Activated CD4-positive, alpha-beta T cell treated with anti-CD3 and anti-CD28 coated beads for 36 hours (primary cell): ENCODE measurements at regions not wholly inside any gene's neighbourhood (a gene's known extent, or its start where the extent isn't known, plus 50 kb on each side); places are given as distances from the start of the nearest gene placed in this dataset.

Experiments used
- ATAC-seq: fragments of 200-7000 bp; cut with Tn5 transposase; one replicate; pipeline ENCODE4 v1.10.0; 2021; ENCODE audit warnings: mild to moderate bottlenecking, moderate library complexity
- CTCF ChIA-PET: fragments of 350-600 bp; sonication (Branson Sonifier 250); formaldehyde crosslinking; loops from one replicate; lab custom pipeline; 2021; ENCODE audit warnings: antibody characterized with exemption; lab: Charles Lee
- POLR2A ChIA-PET: fragments of 350-600 bp; sonication (Branson Sonifier 250); formaldehyde crosslinking; loops from one replicate; lab custom pipeline; 2021; ENCODE audit warnings: antibody characterized with exemption, inconsistent platforms; lab: Charles Lee
- DNase-seq: peaks from one replicate; pipeline ENCODE4 v3.0.0-alpha.2; 2020
- H3K27ac Mint-ChIP-seq: one replicate; pipeline ENCODE4 v1.8.0; 2021; ENCODE audit warnings: mixed read lengths
- H3K27me3 Mint-ChIP-seq: one replicate; pipeline ENCODE4 v1.8.0; 2021; ENCODE audit warnings: mixed read lengths
- H3K36me3 Mint-ChIP-seq: one replicate; pipeline ENCODE4 v1.8.0; 2021; ENCODE audit warnings: low read depth, mixed read lengths
- H3K4me1 Mint-ChIP-seq: one replicate; pipeline ENCODE4 v1.8.0; 2021; ENCODE audit warnings: mixed read lengths
- H3K4me3 Mint-ChIP-seq: one replicate; pipeline ENCODE4 v1.8.0; 2021; ENCODE audit warnings: mild to moderate bottlenecking, moderate library complexity, mixed read lengths
- H3K9me3 Mint-ChIP-seq: one replicate; pipeline ENCODE4 v1.8.0; 2021; ENCODE audit warnings: low read depth, mixed read lengths
- intact Hi-C, 2 experiments: fragments of 100-400 bp; cut with DNase I in 1 of 2; cut with micrococcal nuclease in 1 of 2; formaldehyde crosslinking; loops; one replicate each; pipeline versions ENCODE4 v1.14.2 to v1.15.1; 2022 to 2024; cut with DNase I, micrococcal nuclease

DNA sequence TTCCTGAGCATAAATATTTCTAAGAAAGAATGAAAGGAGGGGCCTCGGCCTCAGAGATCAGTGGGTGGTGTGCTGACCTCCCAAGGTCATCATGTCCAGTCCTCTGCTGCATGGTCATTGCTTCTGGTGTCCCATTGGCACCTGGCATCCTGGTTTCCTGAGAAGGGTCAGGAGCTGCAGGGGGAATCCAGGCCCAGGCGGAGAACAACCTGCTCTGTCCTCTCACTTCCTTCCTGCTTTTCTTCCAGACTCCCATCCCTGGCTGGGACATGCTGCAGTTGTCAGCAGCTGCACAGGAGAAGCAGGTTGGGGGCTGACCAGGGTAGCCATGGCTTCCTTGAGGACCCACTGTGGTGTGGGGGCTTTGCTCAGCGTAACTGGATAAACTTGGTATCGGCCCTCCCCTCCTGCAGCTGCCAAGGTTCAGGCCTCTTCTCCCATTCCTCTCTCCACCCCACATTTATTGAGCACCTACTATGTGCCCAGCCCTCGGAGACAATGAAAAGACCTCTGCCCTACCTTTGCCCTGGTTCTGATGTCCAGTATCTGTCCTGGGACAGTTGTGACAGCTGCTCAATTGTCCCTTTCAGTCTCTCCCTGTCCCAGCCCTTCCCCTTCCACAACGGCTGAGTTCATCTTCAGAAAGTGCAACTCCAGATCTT is 155.2 kb downstream of the CEBPB start:
- Mint-ChIP-seq H3K27ac (no peak overlapping the region), H3K27me3 (no peaks in the 10 kb centered on the region), H3K4me3 (no peak overlapping the region), H3K4me1 (peaks cover 55% of the 10 kb centered on the region), H3K9me3 (no peaks in the 10 kb centered on the region), H3K36me3 (no peaks in the 10 kb centered on the region)
- ChIA-PET POLR2A (no interaction called here), CTCF (interaction anchor here (1.1 kb wide), 1 partner anchor 10 kb away, joined by 3 read pairs; no protein-coding TSS in a partner anchor)
- DNase-seq (no peak), ATAC-seq (no peak)
- intact Hi-C loops, result no loop called here

- H3K27me3 Mint-ChIP-seq, result no peaks in the 10 kb centered on the region
- CTCF ChIA-PET, result interaction anchor here (0.6 to 1.4 kb wide), 4 partner anchors 62 to 382 kb away, joined by 3 read pairs; no protein-coding TSS in a partner anchor
- peak; percentile 28 for ATAC-seq
- no peak overlapping the region for H3K4me3 Mint-ChIP-seq
- POLR2A ChIA-PET, result no interaction called here
- peak; percentile 58 for DNase-seq
- H3K27ac Mint-ChIP-seq, result peak overlapping the region; percentile 59
- peaks cover 54% of the 10 kb centered on the region for H3K4me1 Mint-ChIP-seq
- no peaks in the 10 kb centered on the region for H3K9me3 Mint-ChIP-seq
- intact Hi-C loops, result no loop called here
- no peaks in the 10 kb centered on the region for H3K36me3 Mint-ChIP-seq
These were observed 156.0 kb downstream of the CEBPB start for GRCh38 chr20:50346374-50347283.

DNA sequence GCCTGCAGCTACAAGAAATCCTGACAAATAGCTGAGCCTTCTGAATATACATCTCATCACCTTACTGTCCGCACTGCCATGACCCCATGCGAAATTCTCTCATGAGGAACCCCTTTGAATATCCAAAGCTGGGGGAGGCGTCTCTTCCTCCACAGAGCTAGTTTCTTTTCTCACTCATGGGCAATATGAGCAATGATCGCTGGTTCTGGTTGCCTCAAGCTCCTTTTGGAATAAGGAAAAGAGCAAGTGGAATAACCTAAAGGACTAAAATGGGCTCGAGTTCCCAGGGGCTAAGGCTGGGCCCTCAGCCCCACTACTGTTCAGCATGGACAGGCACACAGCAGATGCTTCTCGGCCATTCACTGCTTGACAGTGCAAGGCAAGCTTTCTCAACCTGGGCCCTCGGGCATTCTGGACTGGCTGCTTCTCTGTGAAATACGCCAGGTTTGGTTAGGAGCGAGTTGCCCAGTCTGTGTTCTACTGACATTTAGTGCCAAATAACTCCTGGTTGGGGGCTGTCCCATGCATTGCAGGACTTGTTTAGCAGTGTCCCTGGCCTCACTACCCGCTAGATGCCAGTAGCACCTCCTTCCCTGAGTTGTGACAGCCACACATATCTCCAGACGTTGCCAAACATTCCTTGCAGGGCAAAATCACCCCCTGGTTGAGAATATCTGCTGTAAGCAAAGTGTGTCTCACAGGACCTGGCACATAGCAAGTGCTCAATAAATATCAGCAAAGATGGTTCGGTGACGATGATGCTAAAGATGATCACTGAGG is 156.8 kb downstream of the CEBPB start:
- ChIA-PET CTCF (interaction anchor here (0.6 to 1.4 kb wide), 3 partner anchors 62 to 195 kb away, joined by 3 read pairs; no protein-coding TSS in a partner anchor), POLR2A (no interaction called here)
- Mint-ChIP-seq H3K36me3 (no peaks in the 10 kb centered on the region), H3K27me3 (peaks cover under 1% of the 10 kb centered on the region), H3K9me3 (no peaks in the 10 kb centered on the region), H3K27ac (peak overlapping the region; percentile 59), H3K4me1 (peaks cover 54% of the 10 kb centered on the region), H3K4me3 (no peak overlapping the region)
- intact Hi-C loops, result no loop called here
- DNase-seq, result no peak
- ATAC-seq, result no peak

GRCh38 chr20:50348096-50348495 is 157.5 kb downstream of the CEBPB start:
- POLR2A ChIA-PET, result no interaction called here

GRCh38 chr20:50350510-50351249 is 159.5 kb upstream of the PTPN1 start:
- ATAC-seq (no peak), DNase-seq (no peak)
- intact Hi-C loops, result no loop called here
- Mint-ChIP-seq H3K4me3 (no peak overlapping the region), H3K4me1 (peaks cover 57% of the 10 kb centered on the region), H3K36me3 (no peaks in the 10 kb centered on the region), H3K27ac (peak overlapping the region; percentile 39), H3K9me3 (no peaks in the 10 kb centered on the region), H3K27me3 (peaks cover 3% of the 10 kb centered on the region)
- ChIA-PET POLR2A (interaction anchor here (0.6 kb wide), 1 partner anchor 213 kb away, joined by 5 read pairs; no protein-coding TSS in a partner anchor), CTCF (no interaction called here)

More at GRCh38 chr20:50348096-50348495, 157.5 kb downstream of the CEBPB start:
- Mint-ChIP-seq H3K36me3 (no peaks in the 10 kb centered on the region), H3K27ac (peak overlapping the region; percentile 51), H3K27me3 (peaks cover 3% of the 10 kb centered on the region), H3K9me3 (no peaks in the 10 kb centered on the region), H3K4me3 (no peak overlapping the region), H3K4me1 (peaks cover 52% of the 10 kb centered on the region)
- CTCF ChIA-PET, result no interaction called here
- DNase-seq, result no peak
- ATAC-seq, result no peak
- intact Hi-C loops, result no loop called here

- ChIA-PET CTCF (no interaction called here), POLR2A (no interaction called here)
- Mint-ChIP-seq H3K4me3 (no peak overlapping the region), H3K27ac (no peak overlapping the region), H3K27me3 (peaks cover 3% of the 10 kb centered on the region), H3K4me1 (peaks cover 51% of the 10 kb centered on the region), H3K36me3 (no peaks in the 10 kb centered on the region), H3K9me3 (no peaks in the 10 kb centered on the region)
- DNase-seq (no peak), ATAC-seq (no peak)
- intact Hi-C loops, result no loop called here
These were observed 158.6 kb upstream of the PTPN1 start for GRCh38 chr20:50351541-50351940.

DNA sequence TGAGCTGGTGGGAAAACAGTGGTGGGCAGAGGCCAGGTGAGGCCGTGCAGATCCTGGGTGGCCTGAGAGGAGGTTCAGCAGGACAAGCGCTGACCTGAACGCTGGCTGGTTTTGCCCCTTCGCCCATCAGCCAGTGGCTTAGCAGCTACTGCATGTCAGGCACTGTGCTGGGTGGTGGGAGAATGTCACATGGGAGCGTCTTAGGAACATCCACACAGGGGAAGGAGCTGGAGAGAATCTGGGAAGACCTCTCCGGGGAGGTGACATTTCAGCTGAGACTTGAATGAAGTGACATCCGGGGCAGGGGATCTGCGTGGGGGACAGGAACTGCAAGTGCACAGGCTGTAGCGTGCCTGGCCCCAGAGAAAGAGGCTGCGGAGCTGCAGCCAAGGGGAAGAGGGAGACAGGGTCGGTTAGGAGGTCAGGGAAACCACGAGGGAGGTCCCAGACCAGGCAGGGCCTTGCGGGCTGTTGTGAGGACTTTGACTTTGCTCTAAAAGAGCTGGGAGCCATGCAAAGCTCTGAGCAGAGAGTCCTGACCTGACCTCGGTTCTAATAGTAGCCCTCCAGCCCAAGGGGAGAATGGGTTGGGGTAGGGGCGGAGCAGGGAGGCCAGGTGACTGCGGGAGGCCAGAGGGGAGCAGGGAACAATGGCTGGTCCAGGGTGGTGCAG is 156.8 kb upstream of the PTPN1 start:
- peak overlapping the region; percentile 76 for H3K27ac Mint-ChIP-seq
- CTCF ChIA-PET, result no interaction called here

GRCh38 chr20:50354721-50355589 is 155.2 kb upstream of the PTPN1 start:
- H3K9me3 Mint-ChIP-seq, result no peaks in the 10 kb centered on the region
- CTCF ChIA-PET, result interaction anchor here (1.0 kb wide), 1 partner anchor 11 kb away, joined by 5 read pairs; no protein-coding TSS in a partner anchor
- peaks cover 22% of the 10 kb centered on the region for H3K4me1 Mint-ChIP-seq
- H3K27ac Mint-ChIP-seq, result no peak overlapping the region
- no peak overlapping the region for H3K4me3 Mint-ChIP-seq
- ATAC-seq (no peak), DNase-seq (no peak)
- no peaks in the 10 kb centered on the region for H3K36me3 Mint-ChIP-seq
- POLR2A ChIA-PET, result no interaction called here
- peaks cover 3% of the 10 kb centered on the region for H3K27me3 Mint-ChIP-seq
- intact Hi-C loops, result no loop called here

More for the DNA sequence above, 156.8 kb upstream of the PTPN1 start:
- Mint-ChIP-seq H3K27me3 (peaks cover 3% of the 10 kb centered on the region), H3K4me1 (peaks cover 34% of the 10 kb centered on the region), H3K36me3 (no peaks in the 10 kb centered on the region), H3K4me3 (no peak overlapping the region), H3K9me3 (no peaks in the 10 kb centered on the region)
- ATAC-seq (no peak), DNase-seq (peak; percentile 40)
- intact Hi-C loops, result no loop called here
- POLR2A ChIA-PET, result no interaction called here

DNA sequence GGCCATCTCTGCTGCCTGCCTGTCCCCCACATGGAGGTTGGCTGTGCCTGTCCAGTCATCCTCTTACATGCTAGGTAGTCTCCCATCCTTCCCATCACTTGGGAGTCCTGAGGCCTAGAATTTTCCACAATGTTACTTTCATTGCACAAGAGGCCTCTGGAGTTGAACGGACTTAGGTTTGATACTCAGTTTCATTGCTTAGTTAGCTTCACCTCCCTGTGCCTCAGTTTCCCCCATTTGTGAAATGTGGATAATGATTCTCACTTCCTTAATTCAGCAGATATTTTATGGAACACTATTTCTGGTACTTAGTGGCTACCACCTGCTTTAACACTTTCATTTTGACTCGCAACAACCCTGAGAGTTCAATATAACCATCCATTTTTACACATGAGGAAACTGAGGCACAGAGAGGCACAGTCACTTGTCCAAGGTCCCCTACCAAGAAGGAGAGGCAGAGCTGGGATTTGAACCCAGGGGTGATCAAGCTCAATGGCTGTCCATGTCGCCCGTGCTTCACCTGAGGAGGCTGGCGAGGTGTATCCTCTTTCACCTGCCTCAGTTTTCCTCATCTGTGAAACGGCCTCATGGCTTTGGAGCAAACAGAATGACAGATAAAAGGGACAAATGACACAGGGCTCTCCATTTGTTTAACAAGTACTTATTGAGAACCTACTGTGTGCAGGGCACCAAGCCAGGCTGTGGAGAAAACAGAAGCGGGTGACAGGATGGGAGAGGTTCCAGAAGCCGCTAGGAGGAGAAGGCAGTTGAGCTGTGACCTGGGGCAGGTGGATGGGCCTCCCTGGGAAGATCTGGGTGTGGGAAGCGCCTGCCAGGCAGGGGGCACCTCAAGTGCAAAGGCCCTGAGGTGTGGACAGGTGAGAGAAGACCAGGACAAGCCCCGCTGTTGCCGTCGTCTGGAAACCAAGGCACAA is 154.3 kb upstream of the PTPN1 start:
- peaks cover 3% of the 10 kb centered on the region for H3K27me3 Mint-ChIP-seq
- H3K9me3 Mint-ChIP-seq, result no peaks in the 10 kb centered on the region
- no peak overlapping the region for H3K4me3 Mint-ChIP-seq
- H3K4me1 Mint-ChIP-seq, result peaks cover 17% of the 10 kb centered on the region
- ATAC-seq, result no peak
- no peaks in the 10 kb centered on the region for H3K36me3 Mint-ChIP-seq
- no peak for DNase-seq
- CTCF ChIA-PET, result interaction anchor here (1.0 kb wide), 1 partner anchor 10 kb away, joined by 5 read pairs; no protein-coding TSS in a partner anchor
- no peak overlapping the region for H3K27ac Mint-ChIP-seq
- intact Hi-C loops, result no loop called here
- POLR2A ChIA-PET, result no interaction called here
